Transverse colon (tissue), 3 donors: ENCODE measurements at regions not wholly inside any gene's neighbourhood (a gene's known extent, or its start where the extent isn't known, plus 50 kb on each side); places are given as distances from the start of the nearest gene placed in this dataset.

Experiments used
- CTCF ChIP-seq, 5 experiments: fragments of 200-600 bp in 3 of 5; fragments of 450-650 bp in 2 of 5; sonication (generic) in 3 of 5; IDR thresholded peaks; 1 replicate in 2 of 5; 2 replicates in 3 of 5; pipeline ENCODE4 v1.5.1; 2016 to 2017; ENCODE audit warnings: antibody characterized with exemption in 5 of 5, inconsistent platforms in 3 of 5, mild to moderate bottlenecking in 2 of 5, moderate library complexity in 1 of 5
- POLR2A ChIP-seq: fragments of 450-650 bp; IDR thresholded peaks from one replicate; pipeline ENCODE4 v1.6.1; 2016; ENCODE audit warnings: antibody characterized with exemption, mild to moderate bottlenecking, moderate library complexity

GRCh38 chr6:149201068-149201655 is 116.3 kb upstream of the TAB2 start:
- TF ChIP-seq CTCF (IDR thresholded peaks at IDR 0.05): no peak
- TF ChIP-seq POLR2A: no peak
